Activated naive CD4-positive, alpha-beta T cell treated with anti-CD3 and anti-CD28 coated beads for 36 hours (primary cell): ENCODE measurements at regions not wholly inside any gene's neighbourhood (a gene's known extent, or its start where the extent isn't known, plus 50 kb on each side); places are given as distances from the start of the nearest gene placed in this dataset.

Experiments used
- CTCF ChIA-PET: fragments of 350-600 bp; sonication (Branson Sonifier 250); formaldehyde crosslinking; loops from one replicate; lab custom pipeline; 2021; ENCODE audit warnings: antibody characterized with exemption; lab: Charles Lee
- DNase-seq: peaks from one replicate; pipeline ENCODE4 v3.0.0-alpha.2; 2020
- H3K27ac Mint-ChIP-seq: one replicate; pipeline ENCODE4 v1.8.0; 2021; ENCODE audit warnings: mild to moderate bottlenecking, mixed read lengths
- H3K27me3 Mint-ChIP-seq: one replicate; pipeline ENCODE4 v1.8.0; 2021; ENCODE audit warnings: low read depth, mixed read lengths
- H3K36me3 Mint-ChIP-seq: one replicate; pipeline ENCODE4 v1.8.0; 2021; ENCODE audit warnings: low read depth, mixed read lengths
- H3K4me1 Mint-ChIP-seq: one replicate; pipeline ENCODE4 v1.8.0; 2021; ENCODE audit warnings: low read depth, mixed read lengths
- H3K4me3 Mint-ChIP-seq: one replicate; pipeline ENCODE4 v1.8.0; 2021; ENCODE audit warnings: mild to moderate bottlenecking, moderate library complexity, mixed read lengths
- H3K9me3 Mint-ChIP-seq: one replicate; pipeline ENCODE4 v1.8.0; 2021; ENCODE audit warnings: mixed read lengths
- intact Hi-C: fragments of 100-400 bp; cut with micrococcal nuclease; formaldehyde crosslinking; loops from one replicate; pipeline ENCODE4 v1.15.1; 2023

GRCh38 chr5:116911074-116911473, 336.5 kb upstream of the SEMA6A start:
- DNase-seq = no peak
- Mint-ChIP-seq H3K4me3 (no peak overlapping the region), H3K27ac (no peak overlapping the region), H3K36me3 (no peaks in the 10 kb centered on the region), H3K27me3 (no peaks in the 10 kb centered on the region), H3K9me3 (peaks cover 4% of the 10 kb centered on the region), H3K4me1 (no peaks in the 10 kb centered on the region)
- CTCF ChIA-PET = no interaction called here
- intact Hi-C loops = no loop called here

GRCh38 chr5:116908537-116908936, 333.9 kb upstream of the SEMA6A start:
- CTCF ChIA-PET = no interaction called here

GRCh38 chr5:116905885-116906284, 331.3 kb upstream of the SEMA6A start:
- no peaks in the 10 kb centered on the region for H3K36me3 Mint-ChIP-seq
- DNase-seq = no peak
- no peak overlapping the region for H3K27ac Mint-ChIP-seq
- peaks cover 2% of the 10 kb centered on the region for H3K27me3 Mint-ChIP-seq
- H3K9me3 Mint-ChIP-seq = no peaks in the 10 kb centered on the region
- CTCF ChIA-PET = no interaction called here
- H3K4me3 Mint-ChIP-seq = no peak overlapping the region
- intact Hi-C loops = no loop called here
- H3K4me1 Mint-ChIP-seq = no peaks in the 10 kb centered on the region

More at GRCh38 chr5:116908537-116908936, 333.9 kb upstream of the SEMA6A start:
- no peaks in the 10 kb centered on the region for H3K4me1 Mint-ChIP-seq
- no peaks in the 10 kb centered on the region for H3K27me3 Mint-ChIP-seq
- H3K4me3 Mint-ChIP-seq = no peak overlapping the region
- DNase-seq = no peak
- H3K36me3 Mint-ChIP-seq = no peaks in the 10 kb centered on the region
- H3K27ac Mint-ChIP-seq = no peak overlapping the region
- H3K9me3 Mint-ChIP-seq = peaks cover 2% of the 10 kb centered on the region
- intact Hi-C loops = no loop called here

DNA sequence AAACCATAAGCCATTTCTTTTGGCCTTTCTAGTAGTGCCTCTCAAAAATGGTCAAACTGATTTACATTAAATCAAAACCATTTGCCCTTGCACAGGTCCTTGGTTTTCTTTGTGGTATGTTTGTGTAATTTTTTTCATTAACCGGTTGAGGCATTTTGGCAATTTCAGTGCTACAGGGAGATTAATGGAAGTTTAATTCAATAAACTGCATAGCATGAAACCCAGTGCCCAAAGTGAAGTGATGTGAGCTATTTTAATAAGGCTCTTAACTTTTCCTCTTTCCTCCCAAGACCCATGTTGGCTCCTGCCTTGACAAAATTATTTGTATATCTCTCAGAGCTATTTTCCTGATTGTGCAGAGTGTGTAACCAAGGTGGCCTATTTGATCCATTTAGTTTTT, 326.2 kb upstream of the SEMA6A start:
- no peak overlapping the region for H3K4me3 Mint-ChIP-seq
- no peaks in the 10 kb centered on the region for H3K36me3 Mint-ChIP-seq
- intact Hi-C loops = no loop called here
- no peak overlapping the region for H3K27ac Mint-ChIP-seq
- no peaks in the 10 kb centered on the region for H3K4me1 Mint-ChIP-seq
- peaks cover 2% of the 10 kb centered on the region for H3K27me3 Mint-ChIP-seq
- no peaks in the 10 kb centered on the region for H3K9me3 Mint-ChIP-seq
- no peak for DNase-seq
- CTCF ChIA-PET = no interaction called here

- CTCF ChIA-PET = no interaction called here
- Mint-ChIP-seq H3K4me1 (no peaks in the 10 kb centered on the region), H3K9me3 (no peaks in the 10 kb centered on the region), H3K27me3 (peaks cover 2% of the 10 kb centered on the region), H3K27ac (no peak overlapping the region), H3K36me3 (no peaks in the 10 kb centered on the region), H3K4me3 (no peak overlapping the region)
- DNase-seq = no peak
- intact Hi-C loops = no loop called here
These were observed 324.3 kb upstream of the SEMA6A start for GRCh38 chr5:116898917-116899316.

DNA sequence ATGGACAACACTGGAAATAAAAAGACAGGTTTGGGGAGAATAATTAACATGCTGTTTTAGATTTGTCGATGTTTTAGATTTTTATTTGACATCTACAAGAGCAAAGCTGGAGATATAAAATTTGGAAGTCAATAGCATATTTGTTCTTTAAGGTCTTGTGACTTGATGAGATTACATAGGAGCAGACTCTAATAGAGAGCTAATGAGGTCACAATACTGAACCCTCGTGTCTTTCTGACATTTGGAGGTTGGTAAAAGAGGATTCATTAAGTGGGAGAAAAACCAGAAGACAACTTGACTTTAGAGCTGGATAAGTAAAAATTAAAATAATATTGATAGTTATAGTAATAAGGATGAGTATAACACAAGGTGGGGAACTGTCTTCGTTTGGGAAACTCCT, 322.7 kb upstream of the SEMA6A start:
- DNase-seq = no peak
- no peak overlapping the region for H3K4me3 Mint-ChIP-seq
- H3K4me1 Mint-ChIP-seq = no peaks in the 10 kb centered on the region
- H3K9me3 Mint-ChIP-seq = no peaks in the 10 kb centered on the region
- peaks cover 2% of the 10 kb centered on the region for H3K27me3 Mint-ChIP-seq
- H3K36me3 Mint-ChIP-seq = no peaks in the 10 kb centered on the region
- intact Hi-C loops = no loop called here
- H3K27ac Mint-ChIP-seq = no peak overlapping the region
- CTCF ChIA-PET = no interaction called here

DNA sequence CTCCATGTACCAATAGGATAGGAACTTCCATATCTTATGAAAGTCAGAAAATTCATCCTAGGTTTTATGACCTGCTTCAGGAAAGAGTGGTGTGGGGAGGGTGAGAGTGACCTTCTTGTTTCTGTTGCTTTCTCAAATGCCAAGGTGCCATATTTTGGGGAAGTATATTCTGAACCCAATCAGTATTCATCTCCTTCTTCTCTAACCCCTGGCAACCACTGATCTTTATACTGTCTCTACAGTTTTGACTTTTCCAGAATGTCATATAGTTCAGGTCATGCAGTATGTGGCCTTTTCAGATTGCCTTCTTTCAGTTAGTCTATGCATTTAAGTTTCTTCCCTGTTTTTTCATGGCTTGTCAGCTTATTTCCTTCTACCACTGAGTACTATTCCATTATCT, 321.4 kb upstream of the SEMA6A start:
- Mint-ChIP-seq H3K9me3 (no peaks in the 10 kb centered on the region), H3K36me3 (no peaks in the 10 kb centered on the region), H3K27me3 (no peaks in the 10 kb centered on the region), H3K27ac (no peak overlapping the region), H3K4me1 (no peaks in the 10 kb centered on the region), H3K4me3 (no peak overlapping the region)
- CTCF ChIA-PET = no interaction called here
- no peak for DNase-seq
- intact Hi-C loops = no loop called here

DNA sequence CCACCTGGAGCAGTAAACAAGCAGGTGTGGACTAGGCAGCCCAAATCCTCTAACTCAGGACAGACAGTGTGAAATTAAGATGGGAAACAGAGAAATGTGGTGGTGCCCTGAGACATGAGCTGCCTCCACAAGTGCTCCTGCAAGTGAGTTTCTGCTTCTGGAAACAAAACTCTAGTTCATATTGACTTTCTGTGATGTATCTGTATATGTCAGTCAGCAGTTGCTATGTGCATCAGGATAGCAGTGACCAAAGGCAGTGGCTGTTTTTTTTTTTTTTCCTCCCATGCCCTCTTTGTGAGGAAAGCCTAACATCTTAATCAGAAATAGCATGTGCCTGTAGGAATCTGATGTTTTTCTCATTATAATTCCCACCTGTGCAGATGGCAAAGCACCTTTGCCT, 318.4 kb upstream of the SEMA6A start:
- intact Hi-C loops = no loop called here
- H3K27me3 Mint-ChIP-seq = no peaks in the 10 kb centered on the region
- H3K36me3 Mint-ChIP-seq = no peaks in the 10 kb centered on the region
- no peak for DNase-seq
- H3K4me1 Mint-ChIP-seq = no peaks in the 10 kb centered on the region
- no peak overlapping the region for H3K4me3 Mint-ChIP-seq
- H3K27ac Mint-ChIP-seq = no peak overlapping the region
- CTCF ChIA-PET = no interaction called here
- no peaks in the 10 kb centered on the region for H3K9me3 Mint-ChIP-seq

- intact Hi-C loops = no loop called here
These were observed 312.5 kb upstream of the SEMA6A start for GRCh38 chr5:116887104-116887503.

DNA sequence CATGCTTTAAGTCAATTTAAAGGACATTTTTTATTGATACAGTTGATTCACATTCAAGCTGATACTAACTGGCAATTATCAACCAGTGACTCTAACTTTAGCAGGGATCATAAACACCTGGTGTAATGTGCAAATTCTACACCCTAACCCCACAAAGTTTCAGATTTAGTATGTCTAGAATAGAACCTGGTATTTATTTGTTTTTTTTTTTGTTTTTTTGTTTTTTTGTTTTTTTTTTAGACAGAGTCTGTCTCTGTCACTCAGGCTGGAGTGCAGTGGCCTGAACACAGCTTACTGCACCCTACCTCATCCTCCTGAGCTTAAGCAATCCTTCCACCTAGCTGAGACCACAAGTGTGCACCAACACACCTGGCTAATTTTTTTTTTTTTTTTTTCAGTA, 311.2 kb upstream of the SEMA6A start:
- Mint-ChIP-seq H3K4me3 (no peak overlapping the region), H3K36me3 (no peaks in the 10 kb centered on the region), H3K27me3 (no peaks in the 10 kb centered on the region), H3K9me3 (no peaks in the 10 kb centered on the region), H3K27ac (no peak overlapping the region), H3K4me1 (no peaks in the 10 kb centered on the region)
- no peak for DNase-seq
- CTCF ChIA-PET = no interaction called here
- intact Hi-C loops = no loop called here

More at GRCh38 chr5:116887104-116887503, 312.5 kb upstream of the SEMA6A start:
- Mint-ChIP-seq H3K4me1 (no peaks in the 10 kb centered on the region), H3K4me3 (no peak overlapping the region), H3K27ac (no peak overlapping the region), H3K36me3 (no peaks in the 10 kb centered on the region), H3K27me3 (no peaks in the 10 kb centered on the region), H3K9me3 (no peaks in the 10 kb centered on the region)
- DNase-seq = no peak
- CTCF ChIA-PET = no interaction called here

GRCh38 chr5:116883875-116884274, 309.3 kb upstream of the SEMA6A start:
- Mint-ChIP-seq H3K27me3 (no peaks in the 10 kb centered on the region), H3K9me3 (no peaks in the 10 kb centered on the region), H3K36me3 (no peaks in the 10 kb centered on the region), H3K4me3 (no peak overlapping the region), H3K4me1 (no peaks in the 10 kb centered on the region), H3K27ac (no peak overlapping the region)
- CTCF ChIA-PET = no interaction called here
- DNase-seq = no peak
- intact Hi-C loops = no loop called here

DNA sequence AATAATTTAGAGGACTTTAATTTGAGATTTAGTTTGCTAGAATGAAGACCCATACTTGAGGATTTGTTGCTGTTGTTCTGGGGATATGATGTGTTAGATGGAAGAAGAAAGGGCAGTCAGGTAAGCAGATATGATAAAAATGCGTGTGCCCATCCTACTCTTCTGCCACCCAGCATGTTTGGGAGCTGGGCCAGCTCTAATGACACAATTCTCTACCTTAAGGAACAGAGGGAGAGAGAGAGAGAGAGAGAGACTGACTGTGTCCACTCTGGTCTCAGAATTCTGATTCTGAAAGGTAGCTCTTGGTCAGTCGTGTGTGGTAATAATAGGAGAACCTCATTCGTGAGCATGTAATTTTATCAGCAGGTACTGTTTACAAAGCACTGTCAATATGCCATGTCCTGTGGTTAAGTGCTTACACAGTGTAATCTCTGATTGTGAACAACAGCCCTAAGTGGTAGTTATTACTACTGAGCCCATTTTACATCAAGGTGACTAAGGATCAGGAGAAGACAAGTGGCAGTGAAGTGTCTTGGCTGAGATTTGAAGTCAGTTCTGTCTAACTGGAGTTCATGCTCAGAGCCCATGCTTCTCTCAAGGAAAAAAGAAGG, 307.4 kb upstream of the SEMA6A start:
- Mint-ChIP-seq H3K27ac (no peak overlapping the region), H3K36me3 (no peaks in the 10 kb centered on the region), H3K9me3 (no peaks in the 10 kb centered on the region), H3K27me3 (peaks cover 2% of the 10 kb centered on the region), H3K4me1 (no peaks in the 10 kb centered on the region), H3K4me3 (no peak overlapping the region)
- CTCF ChIA-PET = interaction anchor here (0.6 kb wide), 1 partner anchor 236 kb away, joined by 3 read pairs; no protein-coding TSS in a partner anchor
- no peak for DNase-seq
- intact Hi-C loops = no loop called here

GRCh38 chr5:116880601-116881000, 306.0 kb upstream of the SEMA6A start:
- no peak for DNase-seq
- Mint-ChIP-seq H3K9me3 (no peaks in the 10 kb centered on the region), H3K36me3 (no peaks in the 10 kb centered on the region), H3K27me3 (peaks cover 3% of the 10 kb centered on the region), H3K4me1 (no peaks in the 10 kb centered on the region), H3K4me3 (no peak overlapping the region), H3K27ac (no peak overlapping the region)
- CTCF ChIA-PET = no interaction called here
- intact Hi-C loops = no loop called here
